ENCODE measurements at regions not wholly inside any gene's neighbourhood (a gene's known extent, or its start where the extent isn't known, plus 50 kb on each side); places are given as distances from the start of the nearest gene placed in this dataset.
"Not testable (repeated sequence)": the region's sequence is repeated elsewhere in the genome, so short reads cannot be mapped to it uniquely, and the experiment has no call there.

DNA sequence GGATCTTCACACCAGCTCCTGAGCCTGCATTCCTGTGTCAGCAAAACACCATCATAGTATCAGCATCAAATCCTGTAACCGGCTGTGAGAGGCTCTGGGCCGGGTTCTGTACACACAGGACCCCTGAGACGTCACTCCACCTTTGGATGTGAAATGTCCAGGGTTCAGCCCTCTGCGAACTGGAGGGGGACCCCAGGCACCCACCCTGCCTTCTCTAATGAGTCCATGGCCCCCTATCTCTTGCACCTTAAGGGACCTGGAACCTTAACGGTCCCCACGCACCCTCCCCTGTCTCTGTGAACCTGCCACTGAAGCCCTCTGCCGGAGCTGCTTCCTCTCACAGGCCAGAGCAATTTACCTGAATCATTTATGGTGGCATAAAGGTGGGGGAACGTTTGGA lies 257.8 kb downstream of the NPHP4 start:
- DNase-seq (ENCODE audit: low read depth in 2 of 2): no peak

DNA sequence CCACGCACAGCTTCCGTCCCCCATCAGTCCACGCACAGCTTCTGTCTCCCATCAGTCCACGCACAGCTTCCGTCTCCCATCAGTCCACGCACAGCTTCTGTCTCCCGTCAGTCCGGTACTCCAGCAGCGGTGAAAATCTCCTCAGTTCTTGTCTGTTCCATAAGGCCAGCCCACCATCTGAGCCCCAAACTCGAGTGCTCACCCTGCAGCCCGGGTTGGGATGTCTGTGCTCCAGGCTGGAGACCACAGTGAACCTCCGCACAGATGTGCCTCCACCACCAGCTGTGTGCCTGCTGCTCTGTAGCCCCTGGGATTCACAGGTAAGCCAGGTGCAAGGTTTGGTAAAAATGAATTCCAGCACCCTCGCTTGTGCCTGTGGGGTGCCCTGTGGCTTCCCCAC lies 258.6 kb downstream of the NPHP4 start:
- no peak for DNase-seq (ENCODE audit: low read depth in 2 of 2)

DNA sequence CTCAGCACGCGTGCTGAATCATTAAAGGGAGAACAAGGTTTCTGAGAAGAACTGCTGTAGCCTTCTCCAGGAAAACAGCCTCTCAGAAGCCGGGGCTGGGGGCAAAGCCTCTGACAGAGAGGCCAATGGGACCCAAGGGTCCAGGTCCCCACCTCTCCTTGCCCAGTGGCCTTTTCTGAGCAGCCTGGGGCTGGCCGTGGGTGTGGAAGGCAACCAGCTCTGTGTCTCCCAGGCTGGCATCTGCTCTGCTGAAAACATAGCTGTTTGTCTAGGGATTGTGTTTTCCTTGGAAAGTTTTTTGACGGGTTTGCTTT lies 261.2 kb downstream of the NPHP4 start:
- no peak for DNase-seq (ENCODE audit: low read depth in 2 of 2)

DNA sequence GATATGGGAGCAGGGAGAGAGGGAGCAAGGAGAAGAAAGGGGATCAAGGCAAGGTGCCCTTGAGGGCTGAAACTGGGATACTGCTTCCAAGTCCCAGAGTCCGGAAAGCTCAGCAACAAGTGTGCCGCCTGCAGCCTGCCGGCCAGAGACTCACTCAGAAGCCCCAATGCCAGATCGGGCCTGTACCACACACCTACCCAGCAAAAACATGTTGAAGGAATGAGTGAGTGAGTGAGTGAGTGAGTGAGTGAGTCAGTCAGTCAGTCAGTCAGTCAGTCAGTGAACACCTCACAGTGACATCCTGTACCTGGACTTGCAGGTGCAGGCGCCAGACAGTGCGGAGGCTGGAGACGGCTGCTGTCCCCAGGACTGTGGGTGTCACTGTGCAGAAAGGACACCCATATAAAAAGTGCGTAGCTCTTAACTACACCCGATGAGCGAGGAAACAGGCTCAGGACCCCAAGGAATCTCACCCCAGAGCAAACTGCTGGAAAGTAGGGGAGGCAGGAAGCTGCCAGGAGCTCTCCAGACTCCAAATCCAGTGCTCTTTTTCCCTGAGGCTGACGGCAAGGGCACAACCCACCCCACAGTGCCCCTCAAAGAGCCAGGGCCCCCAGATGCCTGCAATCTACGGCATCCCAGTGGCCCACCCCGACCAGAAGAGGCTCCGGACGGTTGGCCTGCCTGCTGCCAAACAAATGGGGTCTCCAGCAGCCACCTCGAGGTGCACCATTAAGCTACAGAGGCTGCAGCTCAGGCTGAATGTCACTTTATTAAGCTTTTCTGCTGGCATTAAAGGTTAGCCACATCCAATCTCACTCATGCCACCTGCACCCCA lies 261.7 kb downstream of the NPHP4 start:
- DNase-seq (ENCODE audit: low read depth in 2 of 2): no peak

DNA sequence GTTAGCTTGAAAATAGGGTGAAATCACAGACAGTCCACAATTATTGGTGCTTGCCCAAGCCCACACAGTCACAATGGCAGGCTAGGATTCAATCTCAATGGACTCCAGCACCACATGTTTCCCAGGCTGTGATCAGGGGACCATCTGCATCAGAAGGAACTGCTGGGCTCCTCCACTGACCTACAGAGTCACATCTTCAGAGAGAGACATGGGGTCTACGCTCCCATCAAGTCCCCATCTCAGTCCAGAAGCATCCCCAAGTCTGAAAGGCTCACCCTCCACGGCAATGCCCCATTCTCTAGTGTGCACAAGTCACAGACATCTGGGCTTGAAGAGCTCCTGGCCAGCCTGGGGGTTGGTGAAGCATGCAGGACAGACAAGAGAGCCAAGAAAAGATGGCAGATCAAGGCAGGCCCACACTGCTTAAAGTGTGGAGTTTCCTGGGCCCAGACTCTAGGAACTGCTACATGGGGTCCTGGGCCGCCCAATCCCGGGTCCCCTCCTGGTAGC lies 262.5 kb downstream of the NPHP4 start:
- no peak for DNase-seq (ENCODE audit: low read depth in 2 of 2)

DNA sequence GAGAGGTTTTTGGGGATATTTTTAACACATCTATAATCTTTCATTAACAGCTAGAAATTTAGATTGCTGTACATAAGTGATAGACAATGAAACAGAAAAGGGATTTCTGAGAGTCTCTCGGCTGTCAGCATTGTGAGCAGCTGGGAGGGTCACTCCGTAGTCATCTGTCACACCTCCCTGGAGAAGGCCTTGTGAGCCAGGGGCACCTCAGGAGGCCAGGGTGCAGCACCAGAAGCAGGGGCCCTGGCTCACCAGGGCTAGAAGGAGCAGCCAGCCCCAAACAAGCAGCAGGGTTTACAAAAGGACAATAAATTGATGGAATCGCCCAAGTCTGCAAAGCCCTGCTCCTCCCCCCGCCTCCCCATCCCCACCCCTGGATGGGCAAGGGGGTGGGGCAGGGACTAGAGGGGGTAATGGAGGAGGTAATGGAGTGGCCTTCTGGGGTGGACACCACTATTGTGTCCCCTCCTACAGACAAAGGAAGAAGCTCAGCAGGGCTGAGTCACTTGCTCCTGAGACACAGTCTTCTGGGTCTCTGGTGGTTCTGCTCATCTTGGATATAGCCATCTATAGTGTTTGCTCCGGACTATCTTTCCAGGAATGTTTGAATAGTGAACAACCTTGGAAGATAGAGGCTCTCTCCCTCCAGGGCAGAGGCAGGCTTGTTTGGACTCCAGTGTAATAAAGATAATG lies 263.4 kb downstream of the NPHP4 start:
- no peak for DNase-seq (ENCODE audit: low read depth in 2 of 2)

DNA sequence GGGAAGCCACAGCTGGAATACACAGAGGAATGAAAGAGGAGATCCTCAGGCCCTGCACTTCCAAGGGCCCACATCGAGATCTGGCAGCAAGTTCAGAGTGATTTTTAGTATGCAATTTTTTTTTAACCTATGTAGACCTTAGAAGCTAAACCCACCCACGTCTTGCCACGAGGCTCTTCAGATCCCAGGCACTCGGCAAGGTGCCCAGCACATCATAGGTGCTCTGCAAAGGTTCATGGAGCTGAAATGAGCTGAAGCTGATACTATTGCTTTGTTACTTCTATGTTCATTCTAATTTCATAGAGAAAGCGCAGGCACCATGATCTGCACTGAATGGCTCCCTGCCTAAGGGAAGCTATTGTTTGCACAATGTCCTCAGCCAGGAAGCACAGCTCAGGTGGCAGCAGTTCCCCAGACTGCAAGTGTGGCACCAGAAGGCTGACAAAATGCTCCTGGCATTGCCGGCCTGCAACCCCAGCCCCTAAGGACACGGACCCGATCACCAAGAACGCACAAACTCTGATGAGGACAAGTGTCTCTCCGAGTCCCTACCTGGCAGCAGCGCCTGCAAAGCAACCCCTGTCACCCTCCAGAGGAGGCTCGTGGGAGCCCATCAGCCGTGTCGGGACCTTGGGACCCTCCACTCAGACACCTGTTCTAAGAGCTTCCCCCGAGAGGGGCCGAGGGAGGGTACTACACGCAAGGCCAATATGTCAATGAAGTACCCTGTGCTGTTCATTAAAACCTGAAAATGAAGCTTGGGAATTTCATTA lies 264.2 kb downstream of the NPHP4 start:
- DNase-seq (ENCODE audit: low read depth in 2 of 2): no peak

DNA sequence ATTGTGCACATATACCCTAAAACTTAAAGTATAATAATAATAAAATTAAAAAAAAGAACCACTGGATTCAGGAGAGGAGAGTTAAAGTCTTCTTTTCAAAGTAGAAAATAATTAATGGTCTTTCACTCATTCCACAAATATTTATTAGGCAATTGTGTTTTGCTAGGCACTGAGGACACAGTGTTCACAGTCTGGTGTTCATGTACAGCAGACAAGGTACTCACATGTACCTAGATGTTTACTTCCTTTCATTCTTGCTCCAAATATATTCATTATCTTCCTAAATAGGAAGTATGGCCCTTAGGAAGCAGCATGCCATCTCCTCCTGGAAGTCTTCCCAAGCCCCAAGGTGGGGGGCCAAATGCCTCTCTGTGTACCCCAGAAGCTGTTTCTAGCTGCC lies 265.0 kb downstream of the NPHP4 start:
- DNase-seq (ENCODE audit: low read depth in 2 of 2): no peak

DNA sequence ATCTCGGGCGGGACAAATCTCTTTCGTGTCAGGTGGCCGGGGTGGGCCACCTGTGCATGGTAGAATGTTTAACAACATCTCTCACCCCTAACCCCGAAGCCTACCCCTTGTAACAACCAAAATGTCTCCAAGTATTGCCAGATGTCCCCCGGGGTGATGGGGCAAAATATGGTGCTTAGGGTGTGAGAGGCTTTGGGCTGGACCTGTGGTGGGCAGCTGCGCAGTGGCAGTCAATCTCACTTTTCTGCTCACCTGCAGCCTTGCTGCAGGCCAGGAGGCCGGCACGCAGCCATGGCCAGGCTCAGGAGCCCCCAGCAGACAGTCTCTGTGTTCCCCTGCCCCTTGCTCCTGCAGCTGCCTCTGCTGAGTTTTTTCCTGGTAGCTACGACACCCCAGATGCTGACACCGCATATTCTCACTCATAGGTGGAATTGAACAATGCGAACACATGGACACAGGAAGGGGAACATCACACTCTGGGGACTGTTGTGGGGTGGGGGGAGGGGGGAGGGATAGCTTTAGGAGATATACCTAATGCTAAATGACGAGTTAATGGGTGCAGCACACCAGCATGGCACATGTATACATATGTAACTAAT lies 265.5 kb downstream of the NPHP4 start:
- not testable (repeated sequence) for DNase-seq (ENCODE audit: low read depth in 2 of 2)

DNA sequence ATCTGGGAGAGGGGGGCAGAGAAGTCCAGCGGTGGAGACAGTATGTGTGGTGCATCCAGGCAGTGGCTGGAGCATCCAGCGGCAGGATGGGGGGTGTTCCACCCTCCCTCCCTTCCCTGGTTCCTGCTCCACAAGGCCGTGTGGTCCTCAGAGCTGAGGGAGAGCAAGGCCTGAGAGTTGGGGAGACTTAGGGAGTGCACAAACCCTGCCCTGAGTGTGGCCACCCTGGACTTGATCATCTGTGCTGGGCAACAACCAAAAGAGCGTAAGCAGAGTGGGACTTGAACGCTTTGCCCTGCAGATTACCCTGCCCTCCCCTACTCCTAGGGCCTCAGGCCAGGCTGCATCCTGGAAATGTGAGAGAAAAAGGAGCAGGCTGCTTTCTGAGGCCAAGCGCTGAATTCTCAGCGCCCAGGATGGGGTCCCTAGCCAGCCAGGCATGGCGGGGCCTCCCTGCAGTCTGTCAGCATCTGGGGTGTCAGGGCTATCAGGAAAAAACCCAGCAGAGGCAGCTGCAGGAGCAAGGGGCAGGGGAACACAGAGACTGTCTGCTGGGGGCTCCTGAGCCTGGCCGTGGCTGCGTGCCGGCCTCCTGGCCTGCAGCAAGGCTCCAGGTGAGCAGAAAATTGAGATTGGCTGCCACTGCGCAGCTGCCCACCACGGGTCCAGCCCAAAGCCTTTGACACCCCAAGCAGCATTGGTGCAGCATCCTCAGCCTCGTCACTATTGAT lies 266.2 kb downstream of the NPHP4 start:
- DNase-seq (ENCODE audit: low read depth in 2 of 2): no peak

DNA sequence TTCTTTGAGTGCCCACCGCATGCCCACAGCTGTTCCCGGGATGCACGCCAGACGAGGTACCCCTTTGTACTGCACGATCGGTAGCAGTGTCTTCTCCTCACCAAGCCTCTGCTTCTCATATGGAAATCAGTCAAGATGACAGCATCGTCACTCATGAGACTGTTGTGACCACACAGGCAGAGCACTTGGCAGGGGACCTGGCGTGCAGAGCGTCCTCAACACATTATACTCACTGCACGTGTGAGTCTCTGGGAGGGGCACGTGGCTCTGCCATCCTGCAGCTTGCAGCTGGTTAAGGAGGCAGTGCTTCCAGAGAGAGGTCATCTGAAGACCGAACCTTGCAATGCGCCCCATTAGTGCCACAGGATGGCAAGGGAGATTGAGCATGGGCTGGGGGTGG lies 266.8 kb downstream of the NPHP4 start:
- no peak for DNase-seq (ENCODE audit: low read depth in 2 of 2)

DNA sequence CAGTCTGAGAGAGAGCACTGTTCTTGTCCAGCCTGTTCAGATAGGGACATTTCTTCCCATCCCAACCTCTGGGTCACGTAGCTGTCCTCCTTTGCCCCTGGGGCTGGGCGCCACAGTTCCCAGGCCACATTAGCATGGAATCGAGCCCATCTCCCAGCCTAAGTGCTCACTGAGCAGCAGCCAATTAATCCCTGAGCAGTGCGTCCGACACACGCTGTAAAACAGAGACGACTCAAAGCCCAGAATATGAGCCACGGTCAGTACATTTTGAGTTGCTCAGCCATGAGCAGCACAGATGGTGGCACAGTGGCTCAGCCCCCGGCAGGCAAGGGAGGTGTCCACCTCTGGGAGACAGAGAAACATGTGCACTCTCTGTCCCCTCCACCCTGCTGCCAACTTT lies 267.4 kb downstream of the NPHP4 start:
- no peak for DNase-seq (ENCODE audit: low read depth in 2 of 2)

DNA sequence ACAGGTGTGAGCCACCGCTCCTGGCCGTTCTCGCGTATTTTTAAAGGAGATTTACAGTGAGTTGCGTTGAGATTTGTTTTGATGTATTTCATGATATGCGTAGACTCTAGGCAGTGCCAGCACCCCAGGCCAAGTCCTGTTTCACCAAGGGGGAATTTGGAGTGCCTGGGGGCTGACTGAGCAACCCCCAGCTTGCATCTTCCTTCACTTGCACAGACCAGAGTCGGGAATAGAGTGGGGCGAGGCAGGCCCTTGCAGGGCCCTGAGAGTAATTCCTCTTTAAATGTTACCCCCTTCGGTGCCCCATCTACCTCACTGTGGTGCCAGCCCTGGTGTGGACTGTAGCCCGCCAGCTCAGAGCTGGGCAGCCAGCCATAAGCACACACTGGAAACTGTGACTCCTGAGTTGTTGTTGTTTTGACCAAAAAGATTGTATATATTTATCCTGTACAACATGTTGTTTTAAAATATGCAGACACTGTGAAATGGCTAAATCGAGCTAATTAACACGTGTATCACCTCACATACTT lies 269.5 kb downstream of the NPHP4 start:
- DNase-seq (ENCODE audit: low read depth in 2 of 2): no peak

DNA sequence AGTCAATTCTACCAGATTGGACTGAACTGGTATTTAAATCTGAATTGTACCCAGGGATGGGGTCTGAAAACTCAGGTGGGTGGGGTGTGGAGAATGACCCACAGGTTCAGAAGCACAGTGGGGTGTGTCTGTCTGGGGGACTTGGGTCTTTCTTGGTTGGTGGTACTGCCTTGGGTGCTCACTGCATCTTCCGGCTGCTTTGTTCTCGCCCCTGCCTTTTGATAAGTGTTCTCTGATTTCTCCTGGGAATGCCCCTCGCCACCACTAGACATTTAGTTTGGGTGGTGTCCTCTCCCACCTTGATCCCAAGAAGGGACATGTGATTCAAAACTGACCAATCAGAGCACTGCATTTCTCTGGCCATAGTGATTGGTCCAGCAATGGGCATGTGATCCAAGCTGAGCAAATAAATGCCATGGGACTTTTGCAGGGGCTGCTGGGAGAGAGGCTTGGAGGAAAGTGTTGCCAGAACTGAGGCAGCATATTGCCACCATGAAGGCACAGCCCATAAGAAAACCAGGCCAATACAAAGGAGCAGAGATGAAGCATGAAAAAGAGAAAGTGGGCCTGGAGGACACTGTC lies 270.5 kb downstream of the NPHP4 start:
- DNase-seq (ENCODE audit: low read depth in 2 of 2): no peak

DNA sequence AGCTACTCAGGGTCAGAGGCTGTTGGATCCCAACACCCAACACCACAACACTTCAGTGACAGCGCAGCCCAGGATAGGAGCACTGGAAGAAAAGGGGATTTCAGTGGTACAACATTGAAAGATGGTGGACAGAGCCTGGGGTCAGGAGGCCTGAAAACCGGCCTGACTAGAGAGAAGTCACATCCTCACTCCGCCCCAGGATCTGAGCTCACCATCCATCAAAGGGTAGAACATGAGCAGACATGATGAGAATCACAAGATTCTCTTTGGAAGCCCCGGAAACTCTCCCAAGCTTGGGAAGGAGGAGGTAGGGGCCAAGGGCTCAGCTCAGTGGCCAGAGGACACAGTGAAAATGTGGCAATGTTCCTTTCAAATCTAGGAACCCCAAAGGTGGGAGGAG lies 271.3 kb downstream of the NPHP4 start:
- DNase-seq (ENCODE audit: low read depth in 2 of 2): no peak

DNA sequence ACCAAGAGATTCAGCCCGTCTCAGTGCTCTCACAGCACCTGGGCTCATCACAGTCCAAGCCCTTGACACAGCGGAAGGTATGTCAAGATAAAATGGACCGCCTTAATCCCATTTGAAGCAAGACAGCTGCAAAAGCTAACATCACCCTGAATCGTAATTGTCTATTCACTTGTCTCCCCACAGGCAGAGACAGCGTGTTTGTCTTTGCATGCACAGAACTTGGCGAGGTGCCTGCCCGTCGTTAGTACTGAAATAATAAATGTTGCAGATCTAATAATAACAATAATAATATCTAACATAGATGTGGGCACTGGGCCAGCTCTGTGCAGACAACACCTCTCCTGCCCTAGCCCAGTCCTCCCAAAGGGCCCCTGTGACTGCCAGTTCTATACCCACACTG lies 271.7 kb downstream of the NPHP4 start:
- DNase-seq (ENCODE audit: low read depth in 2 of 2): no peak

DNA sequence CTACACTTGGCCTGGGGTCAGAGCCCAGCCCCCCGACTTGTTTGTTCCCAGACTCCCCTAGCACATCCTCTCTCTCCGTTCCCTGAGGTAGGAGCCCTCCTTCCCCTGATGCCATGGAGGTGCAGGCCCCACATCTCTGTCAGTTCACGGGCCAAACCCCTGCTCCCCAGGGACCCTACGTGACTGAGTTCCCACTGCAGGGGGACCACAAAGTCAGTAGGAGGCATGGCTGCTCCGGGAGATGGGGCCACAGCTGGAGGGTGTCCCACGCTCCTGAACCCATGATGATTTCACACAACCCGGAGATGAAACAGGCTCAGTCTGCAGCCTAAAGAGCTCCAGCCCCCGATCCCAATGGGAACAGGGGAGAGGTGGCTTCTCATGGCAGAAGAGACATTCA lies 272.2 kb downstream of the NPHP4 start:
- no peak for DNase-seq (ENCODE audit: low read depth in 2 of 2)

DNA sequence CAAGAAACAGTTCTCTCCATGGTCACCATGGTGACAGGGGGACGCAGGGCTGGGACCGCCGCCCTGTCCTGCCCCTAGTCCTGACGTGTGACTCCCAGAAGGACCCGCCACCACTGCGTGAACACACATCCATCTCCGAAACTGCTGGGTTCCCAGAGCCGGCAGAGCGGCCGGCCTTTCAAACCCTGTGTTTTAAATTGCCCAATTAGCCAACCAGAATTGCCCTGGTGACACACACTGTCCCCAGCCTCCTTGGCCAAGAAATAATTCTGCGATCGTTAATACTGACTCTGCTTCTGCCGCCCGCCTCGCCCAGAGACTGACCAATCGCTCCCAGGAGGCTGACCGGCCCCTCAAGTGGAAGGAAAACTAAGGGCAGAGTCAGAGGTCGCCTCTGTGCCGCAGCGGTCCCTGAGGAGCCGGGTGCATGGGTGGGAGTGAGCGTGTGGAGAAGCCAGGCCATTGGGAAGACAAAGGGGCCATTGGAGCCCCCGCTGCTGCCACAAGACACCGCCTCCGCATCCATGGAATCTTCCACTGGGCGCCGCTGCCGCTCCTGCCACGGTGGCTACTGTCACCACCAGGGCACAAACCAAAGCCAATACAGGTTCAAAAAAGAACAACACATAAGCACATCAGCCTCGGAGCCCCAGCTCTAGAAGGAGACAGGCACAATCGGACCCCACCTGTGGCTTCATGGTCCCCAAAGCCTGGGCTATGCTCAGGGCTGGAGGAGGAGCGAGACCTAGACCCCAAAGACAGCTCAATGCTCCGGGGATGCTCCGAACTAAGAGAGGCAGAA lies 273.2 kb downstream of the NPHP4 start:
- DNase-seq (ENCODE audit: low read depth in 2 of 2): no peak

DNA sequence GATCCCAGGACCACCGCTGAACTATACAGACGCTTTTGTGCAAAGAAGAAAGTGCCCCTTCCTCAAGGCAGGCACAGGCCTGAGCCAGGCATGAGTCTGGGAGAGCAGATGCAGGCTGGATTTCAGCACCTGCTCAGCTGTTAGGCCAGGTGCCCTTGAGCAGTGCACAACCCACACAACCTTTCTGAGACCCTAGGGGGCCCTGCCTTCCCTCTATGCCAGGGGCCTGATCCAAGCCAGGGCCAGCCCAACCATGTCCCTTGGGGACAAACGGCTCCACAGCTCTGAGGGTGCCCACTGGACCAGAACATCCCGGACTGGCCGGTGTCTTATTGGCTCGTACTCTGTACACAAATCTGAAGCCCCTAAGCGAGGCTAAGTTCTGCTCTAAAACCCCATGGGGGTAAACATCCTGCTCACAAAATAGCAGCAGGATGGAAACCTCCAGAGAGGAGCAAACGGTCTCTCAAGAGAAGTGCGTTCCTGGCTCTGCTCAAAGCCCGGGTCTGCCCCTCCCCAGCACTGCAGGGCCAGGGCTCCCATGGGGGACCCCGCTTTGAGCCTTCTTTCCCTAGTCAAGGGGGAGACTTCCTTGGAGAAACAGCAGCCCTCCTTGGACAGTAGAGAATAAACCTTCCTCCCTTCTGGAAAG lies 275.1 kb downstream of the NPHP4 start:
- DNase-seq (ENCODE audit: low read depth in 2 of 2): no peak

DNA sequence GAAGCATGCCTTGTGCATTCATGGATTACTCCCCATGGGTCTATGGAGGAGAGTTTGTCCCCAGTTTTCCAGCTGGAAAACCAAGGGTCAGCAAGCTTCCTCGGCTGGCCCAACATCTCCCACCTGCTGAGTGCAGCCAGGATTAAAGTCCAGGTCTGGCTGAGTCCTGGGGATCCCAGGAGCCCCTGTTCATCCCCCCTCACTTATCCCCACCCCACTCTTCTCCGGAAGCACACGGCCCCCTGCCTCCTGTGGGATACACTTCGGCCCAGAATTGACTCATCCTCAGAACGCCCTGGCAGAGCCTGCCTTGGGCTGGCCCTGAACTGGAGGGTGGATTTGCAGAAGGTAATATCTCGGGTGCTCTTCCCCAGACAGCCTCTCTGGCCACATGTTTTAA lies 276.1 kb downstream of the NPHP4 start:
- DNase-seq (ENCODE audit: low read depth in 2 of 2): no peak
